ENCODE measurements at regions not wholly inside any gene's neighbourhood (a gene's known extent, or its start where the extent isn't known, plus 50 kb on each side); places are given as distances from the start of the nearest gene placed in this dataset.

DNA sequence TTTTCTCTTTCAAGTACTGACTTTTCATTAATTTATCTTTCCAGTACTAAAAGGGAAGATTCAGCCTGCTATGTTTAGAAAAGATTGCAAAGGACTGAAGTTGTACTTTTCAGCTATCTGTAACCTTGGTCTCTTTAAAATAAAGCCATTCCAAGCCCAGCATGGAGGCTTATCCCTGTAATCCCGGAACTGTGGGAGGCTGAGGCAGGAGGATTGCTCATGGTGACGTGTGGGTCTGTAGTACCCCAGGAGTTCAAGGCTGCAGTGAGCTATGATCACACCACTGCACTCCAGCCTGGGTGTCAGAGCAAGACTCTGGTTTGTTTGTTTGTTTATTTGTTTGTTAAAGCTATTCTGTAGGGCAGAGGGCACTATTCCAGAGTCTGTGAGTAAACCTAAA is 50.6 kb upstream of the TMEM170B start:
- Histone ChIP-seq H3K36me3 (ENCODE audit: control insufficient read depth in 2 of 3, insufficient read depth in 3 of 3, low read length in 3 of 3) (no peaks in the 10 kb centered on the region), H3K4me1 (ENCODE audit: control insufficient read depth in 2 of 3, insufficient read depth in 2 of 3, low read depth in 1 of 3, low read length in 3 of 3) (no peaks in the 10 kb centered on the region), H3K9me3 (ENCODE audit: control insufficient read depth in 2 of 3, insufficient read depth in 1 of 3, low read length in 3 of 3) (no peaks in the 10 kb centered on the region), H3K27ac (ENCODE audit: low read depth in 2 of 2, low read length in 2 of 2) (no peak overlapping the region), H3K9ac (ENCODE audit: low read length in 3 of 3) (no peak overlapping the region), H3K4me3 (ENCODE audit: low read length in 3 of 3) (no peak overlapping the region), H3K27me3 (ENCODE audit: control insufficient read depth, insufficient read depth, low read length) (no peaks in the 10 kb centered on the region)
- TF ChIP-seq, protein P1, sequence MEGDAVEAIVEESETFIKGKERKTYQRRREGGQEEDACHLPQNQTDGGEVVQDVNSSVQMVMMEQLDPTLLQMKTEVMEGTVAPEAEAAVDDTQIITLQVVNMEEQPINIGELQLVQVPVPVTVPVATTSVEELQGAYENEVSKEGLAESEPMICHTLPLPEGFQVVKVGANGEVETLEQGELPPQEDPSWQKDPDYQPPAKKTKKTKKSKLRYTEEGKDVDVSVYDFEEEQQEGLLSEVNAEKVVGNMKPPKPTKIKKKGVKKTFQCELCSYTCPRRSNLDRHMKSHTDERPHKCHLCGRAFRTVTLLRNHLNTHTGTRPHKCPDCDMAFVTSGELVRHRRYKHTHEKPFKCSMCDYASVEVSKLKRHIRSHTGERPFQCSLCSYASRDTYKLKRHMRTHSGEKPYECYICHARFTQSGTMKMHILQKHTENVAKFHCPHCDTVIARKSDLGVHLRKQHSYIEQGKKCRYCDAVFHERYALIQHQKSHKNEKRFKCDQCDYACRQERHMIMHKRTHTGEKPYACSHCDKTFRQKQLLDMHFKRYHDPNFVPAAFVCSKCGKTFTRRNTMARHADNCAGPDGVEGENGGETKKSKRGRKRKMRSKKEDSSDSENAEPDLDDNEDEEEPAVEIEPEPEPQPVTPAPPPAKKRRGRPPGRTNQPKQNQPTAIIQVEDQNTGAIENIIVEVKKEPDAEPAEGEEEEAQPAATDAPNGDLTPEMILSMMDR (IDR thresholded peaks at IDR 0.05; ENCODE audit: borderline replicate concordance, extremely low read depth, insufficient read depth), result no peak
- FAIRE-seq (no peak), DNase-seq (no peak)
- intact Hi-C loops (cut with DNase I), result no loop called here

DNA sequence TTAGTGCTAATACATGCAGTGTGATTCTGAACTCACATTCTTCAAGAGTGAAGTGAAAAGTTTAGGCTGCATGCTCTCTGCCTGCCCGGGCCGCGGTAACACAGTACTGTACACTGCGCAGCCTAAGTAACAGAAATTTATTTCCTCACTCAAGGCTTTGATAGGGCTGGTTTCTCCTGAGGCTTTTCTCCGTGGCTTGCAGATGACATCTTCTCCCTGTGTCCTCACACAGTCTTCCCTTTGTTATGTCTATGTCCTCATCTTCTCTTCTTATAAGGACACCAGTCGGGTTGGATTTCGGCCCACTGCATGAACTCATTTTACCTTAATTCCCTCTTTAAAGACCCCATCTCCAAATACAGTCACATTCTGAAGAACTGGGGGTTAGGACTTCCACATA is 51.1 kb upstream of the TMEM170B start:
- Histone ChIP-seq H3K9me3 (ENCODE audit: control insufficient read depth in 2 of 3, insufficient read depth in 1 of 3, low read length in 3 of 3) (no peaks in the 10 kb centered on the region), H3K4me1 (ENCODE audit: control insufficient read depth in 2 of 3, insufficient read depth in 2 of 3, low read depth in 1 of 3, low read length in 3 of 3) (no peaks in the 10 kb centered on the region), H3K4me3 (ENCODE audit: low read length in 3 of 3) (no peak overlapping the region), H3K27me3 (ENCODE audit: control insufficient read depth, insufficient read depth, low read length) (no peaks in the 10 kb centered on the region), H3K27ac (ENCODE audit: low read depth in 2 of 2, low read length in 2 of 2) (no peak overlapping the region), H3K9ac (ENCODE audit: low read length in 3 of 3) (no peak overlapping the region), H3K36me3 (ENCODE audit: control insufficient read depth in 2 of 3, insufficient read depth in 3 of 3, low read length in 3 of 3) (no peaks in the 10 kb centered on the region)
- FAIRE-seq (no peak), DNase-seq (no peak)
- intact Hi-C loops (cut with DNase I), result no loop called here
- TF ChIP-seq, protein P1 (IDR thresholded peaks at IDR 0.05; ENCODE audit: borderline replicate concordance, extremely low read depth, insufficient read depth), result no peak

GRCh38 chr6:11486051-11486450 is 51.5 kb upstream of the TMEM170B start:
- intact Hi-C loops (cut with DNase I), result no loop called here
- FAIRE-seq (no peak), DNase-seq (no peak)
- Histone ChIP-seq H3K9me3 (ENCODE audit: control insufficient read depth in 2 of 3, insufficient read depth in 1 of 3, low read length in 3 of 3) (no peaks in the 10 kb centered on the region), H3K27ac (ENCODE audit: low read depth in 2 of 2, low read length in 2 of 2) (no peak overlapping the region), H3K4me1 (ENCODE audit: control insufficient read depth in 2 of 3, insufficient read depth in 2 of 3, low read depth in 1 of 3, low read length in 3 of 3) (no peaks in the 10 kb centered on the region), H3K27me3 (ENCODE audit: control insufficient read depth, insufficient read depth, low read length) (no peaks in the 10 kb centered on the region), H3K9ac (ENCODE audit: low read length in 3 of 3) (no peak overlapping the region), H3K4me3 (ENCODE audit: low read length in 3 of 3) (no peak overlapping the region), H3K36me3 (ENCODE audit: control insufficient read depth in 2 of 3, insufficient read depth in 3 of 3, low read length in 3 of 3) (no peaks in the 10 kb centered on the region)
- TF ChIP-seq, protein P1 (IDR thresholded peaks at IDR 0.05; ENCODE audit: borderline replicate concordance, extremely low read depth, insufficient read depth), result no peak

GRCh38 chr6:11485271-11485670 is 52.3 kb upstream of the TMEM170B start:
- H3K4me1 ChIP-seq (ENCODE audit: control insufficient read depth in 2 of 3, insufficient read depth in 2 of 3, low read depth in 1 of 3, low read length in 3 of 3), result no peaks in the 10 kb centered on the region
- no peaks in the 10 kb centered on the region for H3K9me3 ChIP-seq (ENCODE audit: control insufficient read depth in 2 of 3, insufficient read depth in 1 of 3, low read length in 3 of 3)
- no peaks in the 10 kb centered on the region for H3K36me3 ChIP-seq (ENCODE audit: control insufficient read depth in 2 of 3, insufficient read depth in 3 of 3, low read length in 3 of 3)
- DNase-seq, result no peak
- no peaks in the 10 kb centered on the region for H3K27me3 ChIP-seq (ENCODE audit: control insufficient read depth, insufficient read depth, low read length)
- intact Hi-C loops (cut with DNase I), result no loop called here
- no peak overlapping the region for H3K4me3 ChIP-seq (ENCODE audit: low read length in 3 of 3)
- TF ChIP-seq, protein P1 (IDR thresholded peaks at IDR 0.05; ENCODE audit: borderline replicate concordance, extremely low read depth, insufficient read depth), result no peak
- no peak overlapping the region for H3K27ac ChIP-seq (ENCODE audit: low read depth in 2 of 2, low read length in 2 of 2)
- FAIRE-seq, result no peak
- no peak overlapping the region for H3K9ac ChIP-seq (ENCODE audit: low read length in 3 of 3)

All from kidney (tissue), 13 donors.